CD4-positive, alpha-beta T cell (primary cell): ENCODE measurements at regions not wholly inside any gene's neighbourhood (a gene's known extent, or its start where the extent isn't known, plus 50 kb on each side); places are given as distances from the start of the nearest gene placed in this dataset.

ENCODE experiments used
- ATAC-seq: fragments of 200-7000 bp; cut with Tn5 transposase; one replicate; pipeline ENCODE4 v1.10.0; 2022; ENCODE audit warnings: mild to moderate bottlenecking; ENCODE audit not compliant: poor library complexity
- CTCF ChIA-PET: fragments of 350-600 bp; sonication (Branson Sonifier 250); formaldehyde crosslinking; loops from one replicate; lab custom pipeline; 2021; ENCODE audit warnings: antibody characterized with exemption, inconsistent platforms; lab: Charles Lee
- POLR2A ChIA-PET: fragments of 350-600 bp; sonication (Branson Sonifier 250); formaldehyde crosslinking; loops from one replicate; lab custom pipeline; 2021; ENCODE audit warnings: antibody characterized with exemption, inconsistent platforms; lab: Charles Lee
- DNase-seq, 14 experiments: peaks; one replicate each; pipeline ENCODE4 v3.0.0-alpha.2; 2013 to 2020; ENCODE audit warnings: mixed read lengths in 2 of 14
- H3K27ac ChIP-seq, 2 donors: one replicate each; pipeline versions ENCODE4 v1.5.1 to v1.7.0; 2013; ENCODE audit warnings: low read length in 2 of 2, low read depth in 1 of 2, mild to moderate bottlenecking in 1 of 2
- H3K27me3 ChIP-seq, 2 experiments: 1 replicate in 1 of 2; 2 replicates in 1 of 2; pipeline versions ENCODE4 v1.6.1 to v1.7.0; 2013; ENCODE audit warnings: low read length in 2 of 2, control low read depth in 1 of 2, mild to moderate bottlenecking in 1 of 2, moderate library complexity in 1 of 2; ENCODE audit not compliant: insufficient read depth in 2 of 2, control insufficient read depth in 1 of 2
- H3K36me3 ChIP-seq: one replicate; pipeline ENCODE4 v1.6.1; 2013; ENCODE audit warnings: low read length, control low read depth; ENCODE audit not compliant: insufficient read depth
- H3K4me1 ChIP-seq: one replicate; pipeline ENCODE4 v1.6.1; 2013; ENCODE audit warnings: low read length, control low read depth; ENCODE audit not compliant: insufficient read depth
- H3K4me3 ChIP-seq: one replicate; pipeline ENCODE4 v1.5.1; 2013; ENCODE audit warnings: mild to moderate bottlenecking, low read length, moderate library complexity
- H3K9me3 ChIP-seq, 2 experiments: 1 replicate in 1 of 2; 2 replicates in 1 of 2; pipeline versions ENCODE4 v1.6.1 to v1.7.0; 2013; ENCODE audit warnings: low read length in 2 of 2, mild to moderate bottlenecking in 2 of 2, control low read depth in 1 of 2, moderate library complexity in 1 of 2; ENCODE audit not compliant: control insufficient read depth in 1 of 2, insufficient read depth in 1 of 2
- H3K27ac Mint-ChIP-seq: one replicate; pipeline ENCODE4 v1.8.0; 2020; ENCODE audit warnings: mixed read lengths
- H3K27me3 Mint-ChIP-seq: one replicate; pipeline ENCODE4 v1.8.0; 2021; ENCODE audit warnings: mixed read lengths
- H3K36me3 Mint-ChIP-seq: one replicate; pipeline ENCODE4 v1.8.0; 2021; ENCODE audit warnings: low read depth, mixed read lengths
- H3K4me1 Mint-ChIP-seq: one replicate; pipeline ENCODE4 v1.8.0; 2021; ENCODE audit warnings: low read depth, mixed read lengths
- H3K4me3 Mint-ChIP-seq: one replicate; pipeline ENCODE4 v1.8.0; 2020; ENCODE audit warnings: mild to moderate bottlenecking, mixed read lengths
- H3K9me3 Mint-ChIP-seq: one replicate; pipeline ENCODE4 v1.8.0; 2020; ENCODE audit warnings: mixed read lengths
- intact Hi-C, 2 experiments: fragments of 100-400 bp; cut with DNase I in 1 of 2; cut with micrococcal nuclease in 1 of 2; formaldehyde crosslinking; loops; one replicate each; pipeline versions ENCODE4 v1.15.1 to v1.9.0; 2023 to 2025; cut with DNase I, micrococcal nuclease
- TF ChIP-seq, protein P1 (sequence below): fragments of 200-600 bp; IDR thresholded peaks from one replicate; pipeline ENCODE4 v1.8.0; 2022; ENCODE audit warnings: antibody characterized with exemption, mild to moderate bottlenecking

DNA sequence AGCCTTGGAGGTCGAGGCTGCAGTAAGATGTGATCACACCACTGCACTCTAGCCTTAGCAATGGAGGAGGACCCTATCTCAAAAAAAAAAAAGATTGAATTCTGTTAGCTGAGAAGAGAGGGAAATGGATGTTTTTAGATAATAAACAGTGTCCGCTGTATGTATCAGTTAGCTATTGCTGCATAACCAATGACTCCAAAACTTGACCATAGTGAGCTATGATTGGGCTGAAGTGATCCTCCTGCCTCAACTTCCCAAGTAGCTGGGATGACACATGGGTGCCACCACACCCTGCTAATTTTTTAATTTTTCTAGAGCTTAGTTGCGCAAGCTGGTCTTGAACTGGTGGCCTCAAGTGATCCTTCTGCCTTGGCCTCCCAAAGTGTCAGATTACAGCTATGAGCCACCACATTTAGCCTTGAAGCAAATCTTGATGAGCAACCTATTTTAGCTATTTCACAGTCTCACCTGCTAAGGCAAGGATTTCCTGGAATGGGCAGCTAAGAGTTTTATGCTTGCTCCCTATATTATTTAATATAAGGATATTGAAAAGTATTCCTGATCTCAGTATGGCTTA, 68.3 kb upstream of the ATF7IP2 start:
- H3K36me3 Mint-ChIP-seq: no peaks in the 10 kb centered on the region
- Histone ChIP-seq H3K9me3 (no peaks in the 10 kb centered on the region), H3K27me3 (no peaks in the 10 kb centered on the region), H3K4me1 (peaks cover 3% of the 10 kb centered on the region), H3K4me3 (no peak overlapping the region), H3K27ac (no peak overlapping the region), H3K36me3 (no peaks in the 10 kb centered on the region)
- no peaks in the 10 kb centered on the region for H3K27me3 Mint-ChIP-seq
- H3K27ac Mint-ChIP-seq: no peak overlapping the region
- intact Hi-C loops: loop anchor here (5.0 to 10.0 kb wide), 2 partner anchors 50 to 67 kb away; partner anchors contain the start of gene ATF7IP2 (in 1 of the 2)
- H3K4me1 Mint-ChIP-seq: peaks cover 26% of the 10 kb centered on the region
- DNase-seq: no peak
- POLR2A ChIA-PET: interaction anchor here (0.6 to 0.8 kb wide), 3 partner anchors 21 to 165 kb away, joined by 3 to 5 read pairs (median 3); no protein-coding TSS in a partner anchor
- no peak overlapping the region for H3K4me3 Mint-ChIP-seq
- CTCF ChIA-PET: interaction anchor here (1.9 kb wide), 1 partner anchor 192 kb away, joined by 10 read pairs; no protein-coding TSS in a partner anchor
- TF ChIP-seq, protein P1, sequence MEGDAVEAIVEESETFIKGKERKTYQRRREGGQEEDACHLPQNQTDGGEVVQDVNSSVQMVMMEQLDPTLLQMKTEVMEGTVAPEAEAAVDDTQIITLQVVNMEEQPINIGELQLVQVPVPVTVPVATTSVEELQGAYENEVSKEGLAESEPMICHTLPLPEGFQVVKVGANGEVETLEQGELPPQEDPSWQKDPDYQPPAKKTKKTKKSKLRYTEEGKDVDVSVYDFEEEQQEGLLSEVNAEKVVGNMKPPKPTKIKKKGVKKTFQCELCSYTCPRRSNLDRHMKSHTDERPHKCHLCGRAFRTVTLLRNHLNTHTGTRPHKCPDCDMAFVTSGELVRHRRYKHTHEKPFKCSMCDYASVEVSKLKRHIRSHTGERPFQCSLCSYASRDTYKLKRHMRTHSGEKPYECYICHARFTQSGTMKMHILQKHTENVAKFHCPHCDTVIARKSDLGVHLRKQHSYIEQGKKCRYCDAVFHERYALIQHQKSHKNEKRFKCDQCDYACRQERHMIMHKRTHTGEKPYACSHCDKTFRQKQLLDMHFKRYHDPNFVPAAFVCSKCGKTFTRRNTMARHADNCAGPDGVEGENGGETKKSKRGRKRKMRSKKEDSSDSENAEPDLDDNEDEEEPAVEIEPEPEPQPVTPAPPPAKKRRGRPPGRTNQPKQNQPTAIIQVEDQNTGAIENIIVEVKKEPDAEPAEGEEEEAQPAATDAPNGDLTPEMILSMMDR: no peak
- no peak for ATAC-seq
- no peaks in the 10 kb centered on the region for H3K9me3 Mint-ChIP-seq

DNA sequence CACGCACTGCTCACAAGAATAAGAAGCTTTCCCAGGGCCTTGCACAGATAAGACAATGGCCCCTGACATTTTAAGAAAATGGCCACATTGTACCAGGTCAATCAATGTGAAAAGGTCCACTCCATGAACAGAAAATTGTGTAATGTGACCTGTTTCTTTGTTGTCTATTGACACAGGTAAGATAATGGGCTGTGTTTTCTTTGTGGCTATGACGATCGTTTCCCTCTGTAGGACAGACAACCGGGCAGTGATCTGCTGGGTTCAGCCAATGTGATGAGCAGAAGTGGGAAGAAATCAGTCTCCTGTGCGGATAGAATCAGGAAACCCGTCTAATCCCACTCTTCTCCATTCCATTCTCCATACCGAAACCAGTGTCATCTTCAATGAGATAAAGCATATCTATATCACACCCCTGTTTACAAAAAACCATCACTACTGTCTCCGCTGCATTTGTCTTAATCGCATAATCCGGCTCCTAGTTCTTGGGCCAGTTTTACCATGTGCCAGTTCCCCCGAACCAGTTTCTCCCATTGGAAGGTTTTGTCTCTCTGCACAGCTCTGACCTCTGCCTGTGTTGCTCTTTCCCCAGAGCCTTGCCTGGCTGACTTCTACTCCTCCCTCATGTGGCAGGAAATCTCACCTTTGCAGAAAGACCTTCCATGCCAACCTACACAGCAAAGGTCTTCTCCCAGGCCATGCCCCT, 66.9 kb upstream of the ATF7IP2 start:
- Histone ChIP-seq H3K4me3 (no peak overlapping the region), H3K27me3 (no peaks in the 10 kb centered on the region), H3K36me3 (no peaks in the 10 kb centered on the region), H3K4me1 (peaks cover 3% of the 10 kb centered on the region), H3K9me3 (no peaks in the 10 kb centered on the region), H3K27ac (no peak overlapping the region)
- Mint-ChIP-seq H3K27me3 (no peaks in the 10 kb centered on the region), H3K4me1 (peaks cover 26% of the 10 kb centered on the region), H3K9me3 (no peaks in the 10 kb centered on the region), H3K27ac (peak overlapping the region; percentile 39), H3K36me3 (no peaks in the 10 kb centered on the region), H3K4me3 (no peak overlapping the region)
- ChIA-PET POLR2A (interaction anchor here (1.0 kb wide), 1 partner anchor 67 kb away, joined by 4 read pairs; the partner anchor contains the start of gene ATF7IP2), CTCF (interaction anchor here (0.6 kb wide), 1 partner anchor 84 kb away, joined by 3 read pairs; no protein-coding TSS in a partner anchor)
- intact Hi-C loops: loop anchor here (5.0 to 10.0 kb wide), 2 partner anchors 48 to 66 kb away; partner anchors contain the start of gene ATF7IP2 (in 1 of the 2)
- TF ChIP-seq, protein P1: no peak
- no peak for ATAC-seq
- peak in 1 of 14 experiments; percentile 21 for DNase-seq

DNA sequence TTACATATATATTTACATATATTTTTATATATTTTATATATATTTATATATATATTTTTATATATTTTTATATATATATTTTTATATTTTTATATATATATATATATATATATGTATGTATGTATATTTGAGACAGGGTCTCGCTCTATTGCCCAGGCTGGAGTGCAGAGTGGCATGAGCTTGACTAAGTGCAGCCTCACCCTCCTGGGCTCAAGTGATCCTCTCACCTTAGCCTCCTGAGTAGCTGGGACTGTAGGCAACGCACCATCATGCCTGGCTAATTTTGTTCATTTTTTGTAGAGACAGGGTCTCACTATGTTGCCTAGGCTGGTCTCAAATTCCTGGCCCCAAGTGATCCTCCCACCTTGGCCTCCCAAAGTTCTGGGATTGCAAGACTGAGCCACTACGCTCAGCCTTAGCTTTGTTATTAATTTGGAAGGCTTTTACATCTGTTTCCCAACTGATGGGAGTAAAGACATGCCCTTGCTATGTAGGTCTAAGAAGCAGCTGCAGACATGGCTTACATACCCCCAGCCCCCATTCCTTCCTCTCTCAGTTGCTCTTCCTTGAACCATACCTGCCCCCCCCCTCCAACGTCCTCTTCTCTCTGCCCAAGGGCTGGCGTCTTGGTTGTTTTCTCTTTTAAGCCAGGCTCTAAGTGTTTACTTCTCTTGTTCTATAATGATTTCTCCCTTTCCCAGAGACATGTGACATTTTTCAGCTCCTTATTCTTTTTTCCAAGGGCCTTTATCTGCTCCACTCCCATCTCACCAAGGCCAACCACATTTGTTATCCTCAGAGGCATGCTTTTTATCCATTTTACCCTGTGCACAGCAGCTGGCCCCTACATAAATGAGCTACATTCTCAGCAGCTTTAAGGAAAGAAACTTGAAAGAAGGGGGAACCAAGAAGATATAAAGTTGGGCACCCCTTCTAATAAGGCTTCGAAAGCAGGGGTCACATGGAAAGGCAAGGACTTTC, 64.2 kb upstream of the ATF7IP2 start:
- DNase-seq: no peak
- Histone ChIP-seq H3K9me3 (peaks cover 6 to 7% of the 10 kb centered on the region in 2 experiments), H3K27me3 (no peaks in the 10 kb centered on the region), H3K4me3 (no peak overlapping the region), H3K4me1 (peaks cover 3% of the 10 kb centered on the region), H3K27ac (no peak overlapping the region), H3K36me3 (no peaks in the 10 kb centered on the region)
- Mint-ChIP-seq H3K9me3 (peaks cover 6% of the 10 kb centered on the region), H3K4me1 (peaks cover 16% of the 10 kb centered on the region), H3K27me3 (no peaks in the 10 kb centered on the region), H3K27ac (no peak overlapping the region), H3K36me3 (peaks cover 17% of the 10 kb centered on the region), H3K4me3 (no peak overlapping the region)
- CTCF ChIA-PET: interaction anchor here (0.6 kb wide), 1 partner anchor 596 kb away, joined by 5 read pairs; no protein-coding TSS in a partner anchor
- ATAC-seq: no peak
- intact Hi-C loops: no loop called here
- TF ChIP-seq, protein P1: no peak
- POLR2A ChIA-PET: interaction anchor here (1.1 to 1.7 kb wide), 2 partner anchors 64 to 68 kb away, joined by 3 to 8 read pairs; partner anchors contain the start of gene ATF7IP2
